ENCODE measurements at regions not wholly inside any gene's neighbourhood (a gene's known extent, or its start where the extent isn't known, plus 50 kb on each side); places are given as distances from the start of the nearest gene placed in this dataset.

DNA sequence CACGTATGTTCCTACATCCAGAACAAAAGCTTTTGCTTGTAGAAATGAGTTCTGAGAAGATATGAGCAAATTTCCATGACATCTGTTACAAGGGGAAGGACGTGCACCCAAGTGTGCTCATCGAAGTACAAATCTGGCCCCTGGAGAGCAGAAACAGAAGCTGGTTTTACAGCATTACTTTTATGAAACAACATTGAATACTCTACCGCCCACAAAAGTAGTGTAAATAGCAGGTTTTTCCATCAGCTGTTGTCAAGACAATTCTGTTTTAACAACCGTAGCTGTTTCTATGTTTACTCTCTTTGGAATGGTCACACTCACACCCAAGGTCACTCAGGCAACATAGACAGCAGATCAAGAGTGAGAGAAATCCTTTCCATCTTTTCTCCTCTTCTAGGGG lies 114.2 kb upstream of the SSTR4 start:
- no peak overlapping the region for H3K18ac ChIP-seq (ENCODE audit: insufficient read length, low read depth, low read length)
- H3K4me1 Mint-ChIP-seq = peaks cover 5 to 10% of the 10 kb centered on the region in 2 experiments; a peak in 3 of 4 replicates
- H3K23ac ChIP-seq (ENCODE audit: insufficient read length, low read depth, low read length) = no peak overlapping the region
- no peak overlapping the region for H2AFZ ChIP-seq (ENCODE audit: low read length)
- H3K79me2 ChIP-seq (ENCODE audit: insufficient read depth, low read length) = no peaks in the 10 kb centered on the region
- H2BK20ac ChIP-seq (ENCODE audit: low read depth, low read length, poor library complexity, severe bottlenecking) = no peak overlapping the region
- no peak overlapping the region for H3K27ac Mint-ChIP-seq
- no peak overlapping the region for H3K14ac ChIP-seq (ENCODE audit: insufficient read depth, low read length)
- H3K36me3 Mint-ChIP-seq (ENCODE audit: insufficient read depth in 1 of 3, low read depth in 3 of 3) = no peaks in the 10 kb centered on the region
- H3K27me3 ChIP-seq (ENCODE audit: insufficient read depth, low read length) = no peaks in the 10 kb centered on the region
- no peak overlapping the region for H3K27ac ChIP-seq (ENCODE audit: insufficient read length, low read depth, low read length)
- H4K5ac ChIP-seq (ENCODE audit: insufficient read length, low read depth, low read length) = no peak overlapping the region
- no peak overlapping the region for H2BK5ac ChIP-seq (ENCODE audit: insufficient read length, low read length)
- no peak overlapping the region for H4K91ac ChIP-seq (ENCODE audit: insufficient read length, low read depth, low read length)
- H4K8ac ChIP-seq (replicated peaks; ENCODE audit: insufficient read length, low read depth, low read length) = no peak overlapping the region
- no peak overlapping the region for H2BK15ac ChIP-seq (ENCODE audit: low read depth, low read length)
- H3K56ac ChIP-seq (ENCODE audit: insufficient read length, low read depth, low read length) = no peak overlapping the region
- H2BK120ac ChIP-seq (ENCODE audit: low read depth, low read length, poor library complexity, severe bottlenecking) = no peak overlapping the region
- H2BK12ac ChIP-seq (ENCODE audit: insufficient read length, low read depth, low read length) = no peak overlapping the region
- no peaks in the 10 kb centered on the region for H3K79me1 ChIP-seq (ENCODE audit: insufficient read depth, low read depth, low read length, poor library complexity, severe bottlenecking)
- no peaks in the 10 kb centered on the region for H3K9me3 ChIP-seq (ENCODE audit: control insufficient read depth, low read depth, low read length)
- H4K20me1 ChIP-seq (ENCODE audit: control insufficient read depth, insufficient read depth, insufficient read length) = no peaks in the 10 kb centered on the region
- H3K4ac ChIP-seq (ENCODE audit: low read depth, low read length) = no peak overlapping the region
- H3K4me1 ChIP-seq (ENCODE audit: insufficient read depth, low read length) = no peaks in the 10 kb centered on the region; the same call in 1 of the 2 replicates
- H3K9ac ChIP-seq (ENCODE audit: extremely low read depth, insufficient read length, low read length) = no peak overlapping the region
- WGBS (ENCODE audit: extremely low coverage, insufficient read length, low lambda C conversion rate) = no CpG with 5 or more reads among the region's 5 CpGs
- no peak overlapping the region for H3K4me2 ChIP-seq (ENCODE audit: insufficient read depth, insufficient read length, low read length)
- H3K4me3 Mint-ChIP-seq = no peak overlapping the region
- H3K27me3 Mint-ChIP-seq (ENCODE audit: low read depth) = peaks cover 14% of the 10 kb centered on the region
- H3K9me3 Mint-ChIP-seq = no peaks in the 10 kb centered on the region; a peak in 1 of 5 replicates
- TF ChIP-seq, protein P1, sequence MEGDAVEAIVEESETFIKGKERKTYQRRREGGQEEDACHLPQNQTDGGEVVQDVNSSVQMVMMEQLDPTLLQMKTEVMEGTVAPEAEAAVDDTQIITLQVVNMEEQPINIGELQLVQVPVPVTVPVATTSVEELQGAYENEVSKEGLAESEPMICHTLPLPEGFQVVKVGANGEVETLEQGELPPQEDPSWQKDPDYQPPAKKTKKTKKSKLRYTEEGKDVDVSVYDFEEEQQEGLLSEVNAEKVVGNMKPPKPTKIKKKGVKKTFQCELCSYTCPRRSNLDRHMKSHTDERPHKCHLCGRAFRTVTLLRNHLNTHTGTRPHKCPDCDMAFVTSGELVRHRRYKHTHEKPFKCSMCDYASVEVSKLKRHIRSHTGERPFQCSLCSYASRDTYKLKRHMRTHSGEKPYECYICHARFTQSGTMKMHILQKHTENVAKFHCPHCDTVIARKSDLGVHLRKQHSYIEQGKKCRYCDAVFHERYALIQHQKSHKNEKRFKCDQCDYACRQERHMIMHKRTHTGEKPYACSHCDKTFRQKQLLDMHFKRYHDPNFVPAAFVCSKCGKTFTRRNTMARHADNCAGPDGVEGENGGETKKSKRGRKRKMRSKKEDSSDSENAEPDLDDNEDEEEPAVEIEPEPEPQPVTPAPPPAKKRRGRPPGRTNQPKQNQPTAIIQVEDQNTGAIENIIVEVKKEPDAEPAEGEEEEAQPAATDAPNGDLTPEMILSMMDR (conservative IDR thresholded peaks at IDR 0.05) = no peak
- no peak overlapping the region for H3T11ph ChIP-seq (ENCODE audit: low read length)
- no peaks in the 10 kb centered on the region for H3K23me2 ChIP-seq (ENCODE audit: insufficient read length, low read depth, low read length, poor library complexity, severe bottlenecking)
- DNase-seq = no peak
- no peak overlapping the region for H2AK5ac ChIP-seq (ENCODE audit: insufficient read length, low read length)
